ENCODE measurements at regions not wholly inside any gene's neighbourhood (a gene's known extent, or its start where the extent isn't known, plus 50 kb on each side); places are given as distances from the start of the nearest gene placed in this dataset.

- H3K27me3 Mint-ChIP-seq (ENCODE audit: unreplicated experiment), result peaks cover 2% of the 10 kb centered on the region
- no peaks in the 10 kb centered on the region for H3K9me3 Mint-ChIP-seq (ENCODE audit: unreplicated experiment)
- TF ChIP-seq CTCF (IDR thresholded peaks at IDR 0.05; ENCODE audit: unreplicated experiment), result no peak
- no peak for DNase-seq (ENCODE audit: low spot score)
- H3K4me1 Mint-ChIP-seq (ENCODE audit: unreplicated experiment), result peaks cover 7% of the 10 kb centered on the region
- no peak overlapping the region for H3K27ac Mint-ChIP-seq (ENCODE audit: unreplicated experiment)
- no peaks in the 10 kb centered on the region for H3K36me3 Mint-ChIP-seq (ENCODE audit: low read depth, unreplicated experiment)
- H3K4me3 Mint-ChIP-seq (ENCODE audit: unreplicated experiment), result no peak overlapping the region
Observed at GRCh38 chr12:115413626-115414025, 729.7 kb upstream of the TBX3 start.

GRCh38 chr12:115412831-115413230 is 728.9 kb upstream of the TBX3 start:
- Mint-ChIP-seq H3K4me3 (ENCODE audit: unreplicated experiment) (no peak overlapping the region), H3K9me3 (ENCODE audit: unreplicated experiment) (no peaks in the 10 kb centered on the region), H3K4me1 (ENCODE audit: unreplicated experiment) (peaks cover 7% of the 10 kb centered on the region), H3K27me3 (ENCODE audit: unreplicated experiment) (peaks cover 2% of the 10 kb centered on the region), H3K36me3 (ENCODE audit: low read depth, unreplicated experiment) (no peaks in the 10 kb centered on the region), H3K27ac (ENCODE audit: unreplicated experiment) (no peak overlapping the region)
- DNase-seq (ENCODE audit: low spot score), result no peak
- TF ChIP-seq CTCF (IDR thresholded peaks at IDR 0.05; ENCODE audit: unreplicated experiment), result no peak

- H3K36me3 Mint-ChIP-seq (ENCODE audit: low read depth, unreplicated experiment), result no peaks in the 10 kb centered on the region
- DNase-seq (ENCODE audit: low spot score), result no peak
- no peaks in the 10 kb centered on the region for H3K9me3 Mint-ChIP-seq (ENCODE audit: unreplicated experiment)
- peaks cover 7% of the 10 kb centered on the region for H3K4me1 Mint-ChIP-seq (ENCODE audit: unreplicated experiment)
- TF ChIP-seq CTCF (IDR thresholded peaks at IDR 0.05; ENCODE audit: unreplicated experiment), result no peak
- H3K4me3 Mint-ChIP-seq (ENCODE audit: unreplicated experiment), result no peak overlapping the region
- H3K27me3 Mint-ChIP-seq (ENCODE audit: unreplicated experiment), result peaks cover 2% of the 10 kb centered on the region
- no peak overlapping the region for H3K27ac Mint-ChIP-seq (ENCODE audit: unreplicated experiment)
Observed at GRCh38 chr12:115411121-115411520, 727.1 kb upstream of the TBX3 start.

- Mint-ChIP-seq H3K27me3 (ENCODE audit: unreplicated experiment) (peaks cover 2% of the 10 kb centered on the region), H3K36me3 (ENCODE audit: low read depth, unreplicated experiment) (no peaks in the 10 kb centered on the region), H3K27ac (ENCODE audit: unreplicated experiment) (no peak overlapping the region), H3K9me3 (ENCODE audit: unreplicated experiment) (no peaks in the 10 kb centered on the region), H3K4me3 (ENCODE audit: unreplicated experiment) (no peak overlapping the region), H3K4me1 (ENCODE audit: unreplicated experiment) (no peaks in the 10 kb centered on the region)
- DNase-seq (ENCODE audit: low spot score), result no peak
- no peak for TF ChIP-seq CTCF (IDR thresholded peaks at IDR 0.05; ENCODE audit: unreplicated experiment)
Observed at GRCh38 chr12:115408642-115409041, 724.7 kb upstream of the TBX3 start.

- no peaks in the 10 kb centered on the region for H3K36me3 Mint-ChIP-seq (ENCODE audit: low read depth, unreplicated experiment)
- no peak for DNase-seq (ENCODE audit: low spot score)
- no peaks in the 10 kb centered on the region for H3K9me3 Mint-ChIP-seq (ENCODE audit: unreplicated experiment)
- no peak for TF ChIP-seq CTCF (IDR thresholded peaks at IDR 0.05; ENCODE audit: unreplicated experiment)
- no peak overlapping the region for H3K27ac Mint-ChIP-seq (ENCODE audit: unreplicated experiment)
- H3K4me3 Mint-ChIP-seq (ENCODE audit: unreplicated experiment), result no peak overlapping the region
- H3K27me3 Mint-ChIP-seq (ENCODE audit: unreplicated experiment), result peaks cover 2% of the 10 kb centered on the region
- no peaks in the 10 kb centered on the region for H3K4me1 Mint-ChIP-seq (ENCODE audit: unreplicated experiment)
Observed at GRCh38 chr12:115407723-115408122, 723.7 kb upstream of the TBX3 start.
